ENCODE measurements at regions not wholly inside any gene's neighbourhood (a gene's known extent, or its start where the extent isn't known, plus 50 kb on each side); places are given as distances from the start of the nearest gene placed in this dataset.
"Not testable (repeated sequence)": the region's sequence is repeated elsewhere in the genome, so short reads cannot be mapped to it uniquely, and the experiment has no call there.

DNA sequence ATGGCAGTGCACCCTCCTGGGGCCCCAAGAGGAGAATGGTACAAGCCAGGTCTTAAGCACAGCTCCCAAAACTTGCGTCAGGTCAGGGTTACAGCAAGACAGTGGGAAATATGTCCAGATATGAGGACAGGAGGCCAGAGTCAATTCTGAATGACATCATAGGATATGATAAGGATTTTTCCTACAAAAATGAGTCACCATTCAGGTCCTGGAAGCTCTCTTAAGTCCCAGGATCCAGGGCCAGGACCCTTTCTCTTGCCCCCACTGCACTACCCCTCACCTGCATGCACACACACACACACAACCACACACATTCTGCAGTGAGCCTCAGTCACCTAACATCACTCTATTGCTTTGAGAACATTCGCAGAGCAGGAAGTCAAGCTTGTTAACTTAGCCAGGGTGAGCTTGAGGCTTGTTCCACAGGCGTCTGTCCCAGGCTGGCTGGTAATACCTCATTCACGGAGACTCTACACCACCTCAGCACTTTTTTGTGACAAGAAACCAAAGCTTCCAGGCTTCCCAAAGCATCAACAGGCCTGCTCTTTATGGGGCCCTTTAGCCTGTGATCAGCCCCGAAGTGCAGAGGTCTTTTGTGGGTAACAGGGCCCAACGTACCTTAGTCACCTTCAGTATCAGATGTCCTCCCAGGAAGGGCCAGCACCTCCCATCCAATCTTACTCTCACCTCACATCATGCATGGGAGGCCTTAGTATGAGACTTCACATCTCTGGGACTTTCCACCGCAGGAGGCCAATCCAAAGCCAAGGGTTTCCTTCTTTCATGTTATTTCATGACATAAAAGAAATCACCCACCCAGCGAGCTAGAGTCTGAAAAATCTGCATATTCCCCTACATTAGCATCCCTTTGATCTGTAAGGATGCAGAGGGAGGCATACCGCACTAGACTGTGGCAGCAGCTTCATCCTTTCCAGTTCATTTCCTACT, 74.0 kb upstream of the LIPC start:
- no peak for DNase-seq (ENCODE audit: low read depth in 2 of 2)

DNA sequence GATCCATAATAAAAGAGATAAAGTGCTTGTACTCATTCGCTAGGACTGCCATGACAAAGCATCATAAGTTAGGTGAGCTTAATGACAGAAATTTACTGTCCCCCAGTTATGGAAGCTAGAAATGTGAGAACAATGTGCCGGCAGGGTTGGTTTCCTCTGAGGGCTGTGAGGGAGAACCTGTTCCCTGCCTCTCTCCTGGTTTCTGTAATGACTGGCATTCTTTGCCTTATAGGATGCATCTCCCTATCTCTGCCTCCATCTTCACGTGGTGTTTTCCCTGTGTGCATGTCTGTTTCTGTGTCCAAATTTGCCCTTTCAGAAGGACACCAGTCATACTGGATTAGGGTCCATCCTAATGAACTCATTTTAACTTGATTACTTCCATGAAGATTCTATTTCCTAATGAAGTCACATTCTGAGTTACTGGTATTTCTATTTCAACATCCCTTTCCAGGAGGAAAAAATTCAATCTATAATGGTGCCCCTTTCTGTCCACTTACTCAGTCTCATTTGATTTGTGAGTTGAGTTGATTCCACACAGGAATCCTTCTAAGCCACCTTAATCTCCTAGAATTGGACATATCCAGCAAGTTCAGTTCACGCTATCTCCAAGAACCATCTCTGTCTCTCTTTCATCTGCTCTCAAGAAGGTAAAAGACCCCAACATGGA, 71.2 kb upstream of the LIPC start:
- no peak for DNase-seq (ENCODE audit: low read depth in 2 of 2)

DNA sequence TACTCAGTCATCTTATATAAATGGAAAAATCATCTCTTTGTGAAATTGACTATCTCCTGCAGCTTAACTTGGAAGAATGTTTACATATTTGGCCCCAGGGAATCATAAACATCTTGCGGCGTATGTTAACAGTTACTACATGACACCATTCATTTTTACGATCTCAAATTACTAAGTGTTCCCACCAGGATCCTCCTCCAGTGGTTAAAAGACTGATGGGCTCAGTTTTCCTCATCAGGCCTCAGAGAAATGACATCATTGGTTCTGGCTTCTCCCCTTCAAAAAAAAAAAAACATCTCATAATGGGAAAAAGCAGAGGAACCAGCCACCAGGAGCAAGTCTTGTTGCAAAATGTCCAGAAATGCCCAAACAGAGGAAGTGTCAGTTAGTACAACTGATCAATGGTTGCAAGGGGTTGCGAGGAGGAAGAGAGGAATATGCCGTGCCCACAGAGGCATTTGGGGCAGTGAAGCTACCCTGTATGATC, 70.5 kb upstream of the LIPC start:
- DNase-seq (ENCODE audit: low read depth in 2 of 2): no peak

DNA sequence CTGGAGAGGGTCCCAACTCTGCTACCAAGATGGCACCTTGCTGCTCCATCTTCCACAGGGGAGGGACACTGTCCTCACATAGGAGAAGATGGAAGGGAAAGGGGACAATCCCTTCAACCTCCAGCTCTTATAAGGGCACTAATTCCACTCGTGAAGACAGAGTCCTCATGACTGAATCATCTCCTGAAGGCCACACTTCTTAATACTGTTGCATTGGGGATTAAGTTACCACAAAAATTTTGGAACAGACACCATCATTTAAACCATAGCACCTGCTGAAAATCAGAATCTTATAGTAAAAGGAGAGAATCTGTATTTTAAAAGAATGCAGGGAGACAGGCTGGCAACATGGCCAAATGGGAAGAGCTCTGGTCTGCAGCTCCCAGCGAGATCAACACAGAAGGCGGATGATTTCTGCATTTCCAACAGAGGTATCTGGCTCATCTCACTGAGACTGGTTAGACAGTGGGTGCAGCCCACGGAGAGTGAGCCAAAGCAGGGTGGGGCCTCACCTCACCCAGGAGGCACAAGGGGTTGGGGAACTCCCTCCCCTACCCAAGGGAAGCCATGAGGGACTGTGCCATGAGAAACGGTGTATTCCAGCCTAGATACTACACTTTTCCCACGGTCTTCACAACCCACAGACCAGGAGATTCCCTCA, 69.4 kb upstream of the LIPC start:
- no peak for DNase-seq (ENCODE audit: low read depth in 2 of 2)

DNA sequence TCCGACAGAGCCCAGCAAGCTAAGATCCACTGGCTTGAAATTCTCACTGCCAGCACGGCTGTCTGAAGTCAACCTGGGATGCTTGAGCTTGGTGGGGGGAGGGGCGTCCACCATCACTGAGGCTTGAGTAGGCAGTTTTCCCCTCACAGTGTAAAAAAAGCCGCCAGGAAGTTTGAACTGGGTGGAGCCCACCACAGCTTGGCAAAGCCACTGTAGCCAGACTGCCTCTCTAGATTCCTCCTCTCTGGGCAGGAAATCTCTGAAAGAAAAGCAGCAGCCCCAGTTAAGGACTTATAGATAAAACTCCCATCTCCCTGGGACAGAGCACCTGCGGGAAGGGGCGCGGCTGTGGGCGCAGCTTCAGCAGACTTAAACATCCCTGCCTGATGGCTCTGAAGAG, 68.7 kb upstream of the LIPC start:
- DNase-seq (ENCODE audit: low read depth in 2 of 2): not testable (repeated sequence)

DNA sequence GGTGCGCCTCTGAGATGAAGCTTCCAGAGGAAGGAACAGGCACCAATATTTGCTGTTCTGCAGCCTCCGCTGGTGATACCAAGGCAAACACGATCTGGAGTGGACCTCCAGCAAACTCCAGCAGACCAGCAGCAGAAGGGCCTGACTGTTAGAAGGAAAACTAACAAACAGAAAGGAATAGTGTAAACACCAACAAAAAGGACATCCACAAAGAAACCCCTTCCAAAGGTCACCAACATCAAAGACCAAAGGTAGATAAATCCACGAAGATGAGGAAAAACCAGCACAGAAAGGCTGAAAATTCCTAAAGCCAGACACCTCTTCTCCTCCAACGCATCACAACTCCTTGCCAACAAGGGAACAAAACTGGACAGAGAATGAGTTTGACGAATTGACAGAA, 68.1 kb upstream of the LIPC start:
- not testable (repeated sequence) for DNase-seq (ENCODE audit: low read depth in 2 of 2)

DNA sequence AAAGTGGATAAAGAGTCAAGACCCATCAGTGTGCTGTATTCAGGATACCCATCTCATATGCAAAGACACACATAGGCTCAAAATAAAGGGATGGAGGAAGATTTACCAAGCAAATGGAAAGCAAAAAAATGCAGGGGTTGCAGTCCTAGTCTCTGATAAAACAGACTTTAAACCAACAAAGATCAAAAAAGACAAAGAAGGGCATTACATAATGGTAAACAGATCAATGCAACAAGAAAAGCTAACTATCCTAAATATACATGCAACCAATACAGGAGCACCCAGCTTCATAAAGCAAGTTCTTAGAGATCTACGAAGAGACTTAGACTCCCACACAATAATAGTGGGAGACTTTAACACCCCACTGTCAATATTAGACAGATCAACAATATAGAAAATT, 66.7 kb upstream of the LIPC start:
- DNase-seq (ENCODE audit: low read depth in 2 of 2): not testable (repeated sequence)

DNA sequence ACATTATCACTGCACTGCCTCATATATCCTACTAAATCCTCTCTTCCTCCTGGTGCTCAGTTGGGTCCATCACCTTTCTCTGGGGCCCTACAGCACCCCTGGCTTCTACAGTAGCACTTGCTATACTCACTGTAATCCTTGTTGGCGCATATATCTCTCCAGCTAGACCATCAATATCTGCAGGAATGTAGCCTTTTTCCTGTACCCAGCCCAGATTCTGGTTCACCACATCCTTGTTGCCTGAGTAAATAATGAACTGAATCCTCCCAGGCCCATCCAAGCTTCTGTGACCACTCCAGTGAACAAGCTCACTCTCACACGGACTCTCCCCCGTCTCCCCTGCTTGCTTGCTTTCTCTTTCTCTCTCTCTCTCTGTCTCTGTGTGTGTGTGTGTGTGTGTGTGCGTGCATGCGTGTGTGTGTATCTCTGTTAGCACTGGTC, 62.5 kb upstream of the LIPC start:
- DNase-seq (ENCODE audit: low read depth in 2 of 2): no peak

DNA sequence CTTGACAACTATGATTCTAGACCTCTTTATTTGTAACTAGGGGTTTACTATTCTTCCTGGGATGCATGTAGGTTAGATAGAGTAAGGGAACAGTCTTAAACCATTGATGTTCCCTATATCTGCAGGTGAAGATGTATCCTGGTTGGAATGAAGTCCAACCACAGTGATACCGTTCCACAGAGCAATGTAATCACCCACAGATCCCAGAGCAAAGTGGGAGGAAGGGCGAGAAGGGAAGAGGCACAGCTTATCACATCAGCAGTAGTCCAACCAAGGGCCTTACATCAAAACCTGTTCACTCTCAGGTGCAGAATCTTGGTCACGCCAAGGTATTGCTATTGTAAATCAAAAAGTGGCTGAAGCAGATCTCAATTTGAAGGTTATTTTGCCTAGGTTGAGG, 61.8 kb upstream of the LIPC start:
- no peak for DNase-seq (ENCODE audit: low read depth in 2 of 2)

DNA sequence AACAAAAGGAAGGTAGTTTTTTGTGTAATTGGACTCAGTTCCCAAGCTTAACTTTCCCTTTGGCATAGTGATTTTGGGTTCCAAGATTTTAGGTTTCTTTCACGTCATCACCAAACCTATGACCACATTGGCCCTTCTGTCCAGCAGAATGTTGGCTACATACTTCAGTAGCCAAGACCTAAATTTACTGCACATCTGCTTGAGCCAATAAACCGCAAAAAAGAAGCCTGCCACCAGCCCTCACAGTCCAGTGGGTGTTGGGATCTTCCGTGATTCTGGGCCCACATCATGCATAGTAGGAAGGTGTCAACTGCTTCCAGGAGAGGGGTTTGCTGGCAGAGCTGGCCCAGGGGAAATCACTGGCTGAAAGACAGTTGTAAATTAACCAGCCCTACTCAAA, 57.6 kb upstream of the LIPC start:
- DNase-seq (ENCODE audit: low read depth in 2 of 2): no peak

DNA sequence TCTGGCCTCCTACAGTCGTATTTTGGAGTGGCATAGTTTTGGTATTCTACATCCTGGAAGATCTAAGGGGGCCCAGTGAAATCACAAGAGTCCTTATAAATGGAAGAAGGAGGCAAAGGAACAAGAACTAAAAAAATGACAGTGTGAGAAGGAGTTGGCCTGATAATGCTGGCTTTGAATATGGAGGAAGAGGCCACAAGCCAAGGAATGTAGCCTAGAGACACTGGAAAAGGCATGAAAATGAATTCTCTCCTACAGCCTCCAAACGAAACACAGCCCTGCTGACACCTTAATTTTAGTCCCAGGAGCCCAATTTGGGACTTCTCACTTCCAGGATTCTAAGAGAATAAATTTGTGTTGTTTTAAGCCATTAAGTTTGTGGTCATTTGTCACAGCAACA, 54.6 kb upstream of the LIPC start:
- DNase-seq (ENCODE audit: low read depth in 2 of 2): no peak

DNA sequence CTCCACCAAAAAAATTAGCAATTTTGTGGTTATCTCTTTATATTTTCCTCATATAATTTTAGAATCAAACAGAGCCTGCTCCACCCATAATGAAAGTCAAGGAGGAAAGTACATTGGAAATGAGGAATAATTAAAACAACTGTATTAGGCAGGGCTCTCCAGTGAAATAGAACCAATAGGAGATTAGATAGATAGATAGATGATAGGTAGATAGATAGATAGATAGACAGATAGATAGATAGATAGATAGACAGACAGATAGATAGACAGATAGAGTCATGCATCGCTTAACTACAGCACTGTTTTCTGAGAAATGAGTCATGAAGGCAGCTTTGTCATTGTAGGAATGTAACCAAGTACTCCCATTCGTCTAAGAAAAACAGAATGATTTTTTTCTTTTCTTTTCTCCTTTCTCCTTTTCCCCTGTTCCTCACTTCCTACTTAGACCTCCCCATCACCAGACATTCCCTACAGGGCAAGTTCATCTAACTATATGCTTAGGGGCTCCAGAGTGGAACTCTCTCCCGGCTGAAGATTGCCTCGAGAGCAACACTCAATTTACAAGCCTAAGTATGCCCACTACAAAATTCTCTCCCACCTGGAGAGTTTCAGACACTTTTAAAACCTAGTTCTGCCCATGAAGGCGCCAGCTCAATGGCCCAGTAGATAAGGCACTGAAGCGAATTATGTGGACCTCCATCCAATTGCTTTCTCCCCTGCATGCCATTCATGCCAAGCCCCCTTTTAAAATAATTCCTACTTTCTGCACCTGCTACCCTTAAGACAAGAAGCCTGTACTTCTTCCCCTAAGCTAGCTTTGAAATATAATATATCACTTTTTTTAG, 53.3 kb upstream of the LIPC start:
- no peak for DNase-seq (ENCODE audit: low read depth in 2 of 2)

DNA sequence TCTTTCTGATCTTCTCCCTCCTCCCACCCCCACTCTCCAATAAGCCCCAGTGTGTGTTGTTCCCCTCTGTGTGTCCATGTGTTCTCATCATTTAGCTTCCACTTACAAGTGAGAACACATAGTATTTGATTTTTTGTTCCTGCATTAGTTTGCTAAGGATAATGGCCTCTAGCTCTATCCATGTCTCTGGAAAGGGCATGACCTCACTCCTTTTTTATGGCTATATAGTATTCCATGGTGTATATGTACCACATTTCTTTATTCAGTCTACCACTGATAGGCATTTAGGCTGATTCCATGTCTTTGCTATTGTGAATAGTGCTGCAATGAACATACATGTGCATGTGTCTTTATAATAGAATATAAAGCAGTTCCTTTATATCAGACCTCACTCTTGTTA, 52.3 kb upstream of the LIPC start:
- DNase-seq (ENCODE audit: low read depth in 2 of 2): not testable (repeated sequence)

DNA sequence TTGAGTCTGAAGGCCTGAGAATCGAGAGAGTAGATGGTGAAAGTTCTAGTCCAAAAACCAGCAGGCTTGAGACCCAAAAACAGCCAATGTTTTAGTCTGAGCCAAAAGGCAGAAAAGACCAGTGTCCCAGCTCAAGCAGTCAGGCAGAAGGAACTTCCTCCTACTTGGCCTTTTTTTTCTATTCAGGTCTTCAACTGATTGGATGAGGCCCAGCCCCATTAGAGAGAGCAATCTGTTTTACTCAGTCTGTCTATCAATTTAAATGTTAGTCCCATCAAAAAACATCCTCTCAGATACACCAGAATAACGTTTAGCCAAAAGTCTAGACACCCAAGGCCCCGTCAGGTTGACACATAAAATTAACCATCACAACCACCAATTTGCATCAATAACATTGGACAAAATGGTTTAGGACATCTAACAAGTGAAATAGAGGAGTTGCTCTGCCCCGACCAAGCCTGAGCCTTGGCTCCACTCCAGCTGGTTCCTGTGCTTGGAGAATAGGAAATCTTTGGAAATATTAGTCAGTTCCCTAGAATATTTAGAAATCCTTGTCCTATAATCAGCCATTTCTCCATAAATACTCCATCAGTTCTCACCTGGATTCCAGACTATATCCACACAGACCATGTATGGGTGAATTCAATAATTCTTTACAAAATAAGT, 51.4 kb upstream of the LIPC start:
- no peak for DNase-seq (ENCODE audit: low read depth in 2 of 2)

DNA sequence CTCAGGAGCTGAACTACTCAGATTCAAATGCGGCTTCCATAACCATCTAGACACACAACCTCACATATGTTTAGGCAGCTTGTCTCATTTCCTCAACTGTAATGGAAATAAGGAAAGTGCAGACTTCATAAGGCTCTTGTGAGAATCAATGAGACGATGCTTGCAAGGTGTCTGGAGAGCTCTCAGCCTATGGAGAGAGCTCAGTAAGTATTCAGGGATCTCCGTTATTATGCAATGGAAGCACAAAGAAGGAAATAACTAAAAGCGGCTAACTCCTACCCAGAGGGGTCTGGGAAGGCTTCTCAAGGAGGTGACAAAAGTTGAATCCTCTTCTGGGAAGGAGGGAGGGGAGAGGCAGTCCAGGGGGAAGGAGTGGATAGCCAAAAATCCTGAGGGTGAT, 50.1 kb upstream of the LIPC start:
- no peak for DNase-seq (ENCODE audit: low read depth in 2 of 2)
